Esophagus squamous epithelium (tissue), 4 donors: ENCODE measurements at regions not wholly inside any gene's neighbourhood (a gene's known extent, or its start where the extent isn't known, plus 50 kb on each side); places are given as distances from the start of the nearest gene placed in this dataset.

Experiments
- POLR2A ChIP-seq, 4 donors: fragments of 450-650 bp; IDR thresholded peaks; one replicate each; pipeline ENCODE4 v1.6.1; 2017; ENCODE audit warnings: antibody characterized with exemption in 4 of 4, mild to moderate bottlenecking in 4 of 4, moderate library complexity in 3 of 4
- TF ChIP-seq, protein P1 (sequence below), 6 experiments: fragments of 450-650 bp in 4 of 6; fragments of 200-600 bp in 2 of 6; sonication (generic) in 2 of 6; IDR thresholded peaks; one replicate each; pipeline ENCODE4 v1.5.1; 2016 to 2019; ENCODE audit warnings: antibody characterized with exemption in 6 of 6, mild to moderate bottlenecking in 4 of 6, moderate library complexity in 4 of 6

DNA sequence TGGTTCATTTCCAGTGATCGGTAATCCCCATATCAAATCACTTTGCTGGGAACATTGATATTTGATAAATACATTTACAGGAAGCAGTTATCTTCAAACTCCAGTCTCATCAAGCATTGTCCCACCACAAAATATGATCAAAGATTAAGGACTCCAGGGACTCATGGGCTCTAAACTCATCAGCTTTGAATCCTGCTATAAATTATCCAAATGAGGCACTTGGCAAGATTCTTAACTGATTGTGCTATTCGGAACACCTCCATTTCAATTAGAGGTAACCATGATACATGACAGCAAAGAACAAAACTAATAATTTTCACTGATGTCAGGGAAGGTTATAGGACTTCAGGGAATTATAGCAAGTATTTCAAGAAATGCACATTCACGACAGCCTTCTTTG is 1088.1 kb upstream of the PIK3C3 start:
- TF ChIP-seq, protein P1, sequence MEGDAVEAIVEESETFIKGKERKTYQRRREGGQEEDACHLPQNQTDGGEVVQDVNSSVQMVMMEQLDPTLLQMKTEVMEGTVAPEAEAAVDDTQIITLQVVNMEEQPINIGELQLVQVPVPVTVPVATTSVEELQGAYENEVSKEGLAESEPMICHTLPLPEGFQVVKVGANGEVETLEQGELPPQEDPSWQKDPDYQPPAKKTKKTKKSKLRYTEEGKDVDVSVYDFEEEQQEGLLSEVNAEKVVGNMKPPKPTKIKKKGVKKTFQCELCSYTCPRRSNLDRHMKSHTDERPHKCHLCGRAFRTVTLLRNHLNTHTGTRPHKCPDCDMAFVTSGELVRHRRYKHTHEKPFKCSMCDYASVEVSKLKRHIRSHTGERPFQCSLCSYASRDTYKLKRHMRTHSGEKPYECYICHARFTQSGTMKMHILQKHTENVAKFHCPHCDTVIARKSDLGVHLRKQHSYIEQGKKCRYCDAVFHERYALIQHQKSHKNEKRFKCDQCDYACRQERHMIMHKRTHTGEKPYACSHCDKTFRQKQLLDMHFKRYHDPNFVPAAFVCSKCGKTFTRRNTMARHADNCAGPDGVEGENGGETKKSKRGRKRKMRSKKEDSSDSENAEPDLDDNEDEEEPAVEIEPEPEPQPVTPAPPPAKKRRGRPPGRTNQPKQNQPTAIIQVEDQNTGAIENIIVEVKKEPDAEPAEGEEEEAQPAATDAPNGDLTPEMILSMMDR (IDR thresholded peaks at IDR 0.05) = no peak
- no peak for TF ChIP-seq POLR2A (IDR thresholded peaks at IDR 0.05)
